GM21381 (cell line): ENCODE measurements at regions not wholly inside any gene's neighbourhood (a gene's known extent, or its start where the extent isn't known, plus 50 kb on each side); places are given as distances from the start of the nearest gene placed in this dataset.

ENCODE experiments used
- ATAC-seq: cut with Tn5 transposase; IDR thresholded peaks from one replicate; pipeline ENCODE4 v1.9.1; 2021; ENCODE audit warnings: mild to moderate bottlenecking, moderate library complexity; ENCODE audit not compliant: unreplicated experiment

- no peak for ATAC-seq
Observed at GRCh38 chr3:30162579-30162978, 443.8 kb upstream of the TGFBR2 start.

DNA sequence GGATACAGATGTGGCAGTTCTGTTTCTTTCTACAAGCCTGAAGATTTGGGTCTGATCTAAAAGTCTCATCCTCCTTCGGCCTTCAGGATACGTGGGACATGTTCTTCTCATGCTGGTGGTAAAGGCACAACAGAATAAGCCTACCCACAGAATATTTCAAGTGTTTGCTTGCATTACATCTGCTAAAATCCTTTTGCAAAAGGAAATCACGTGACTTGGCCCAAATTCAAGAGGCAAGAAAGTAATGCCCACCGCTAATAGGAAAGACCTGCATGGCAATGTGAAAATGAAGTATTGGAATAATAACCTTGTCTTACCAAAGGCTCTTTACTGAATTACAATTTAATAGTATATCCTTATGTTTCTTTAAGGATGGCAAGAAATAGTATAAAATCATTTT, 439.9 kb upstream of the TGFBR2 start:
- no peak for ATAC-seq

GRCh38 chr3:30167541-30168011, 438.8 kb upstream of the TGFBR2 start:
- no peak for ATAC-seq

DNA sequence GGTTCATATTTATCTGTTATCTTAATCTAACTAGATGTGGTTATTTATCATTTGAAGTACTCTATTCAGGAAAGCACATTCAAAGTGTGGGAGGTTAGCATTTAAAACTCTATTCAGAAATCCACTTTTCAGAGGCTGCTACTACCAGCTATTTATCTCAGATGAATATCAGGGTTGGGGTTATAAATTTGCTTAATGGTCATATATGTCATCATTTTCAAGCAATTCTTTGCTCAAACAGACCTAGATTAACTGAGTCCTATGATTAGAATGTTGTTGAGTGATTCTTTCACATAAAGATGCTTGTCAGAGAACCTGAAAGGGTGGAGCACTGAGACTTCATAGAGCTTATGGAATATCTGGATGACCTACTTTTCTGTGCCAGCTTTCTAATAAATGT, 436.9 kb upstream of the TGFBR2 start:
- no peak for ATAC-seq

GRCh38 chr3:30170681-30171438, 435.5 kb upstream of the TGFBR2 start:
- ATAC-seq, result no peak

GRCh38 chr3:30174357-30174756, 432.0 kb upstream of the TGFBR2 start:
- no peak for ATAC-seq

- no peak for ATAC-seq
Observed at GRCh38 chr3:30180310-30181177, 425.9 kb upstream of the TGFBR2 start.

DNA sequence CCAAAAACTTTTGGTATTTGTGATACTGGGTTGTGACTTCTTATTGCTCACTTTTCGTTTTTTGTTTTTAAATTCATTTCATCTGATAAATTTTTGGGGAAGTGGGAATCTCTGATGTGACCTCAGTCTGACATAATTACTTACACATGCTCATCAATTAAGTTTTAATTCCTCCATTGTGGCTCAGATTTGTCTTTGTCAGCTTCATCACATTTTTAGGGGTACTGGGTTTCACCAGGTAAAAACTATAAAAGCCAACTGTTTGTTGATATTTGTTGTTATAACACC, 425.3 kb upstream of the TGFBR2 start:
- no peak for ATAC-seq

DNA sequence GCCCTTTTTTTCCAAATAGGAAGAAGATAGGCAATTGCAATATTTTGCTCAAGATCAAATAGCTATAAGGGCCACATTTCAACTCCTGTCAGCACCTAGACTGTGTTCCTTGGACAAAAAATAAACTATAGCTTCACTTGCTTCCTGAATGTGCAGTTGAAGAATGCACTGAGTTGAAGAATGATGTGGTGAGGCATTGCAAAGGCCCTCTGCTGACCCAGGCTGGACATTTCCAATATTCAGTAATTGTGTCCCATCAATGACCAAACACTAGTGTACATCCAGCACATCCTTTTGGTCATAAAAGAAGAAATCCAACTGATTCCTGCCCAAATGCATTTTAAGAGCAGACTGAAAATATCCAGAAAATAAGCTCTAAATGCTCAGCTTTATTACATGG, 424.8 kb upstream of the TGFBR2 start:
- ATAC-seq, result no peak

DNA sequence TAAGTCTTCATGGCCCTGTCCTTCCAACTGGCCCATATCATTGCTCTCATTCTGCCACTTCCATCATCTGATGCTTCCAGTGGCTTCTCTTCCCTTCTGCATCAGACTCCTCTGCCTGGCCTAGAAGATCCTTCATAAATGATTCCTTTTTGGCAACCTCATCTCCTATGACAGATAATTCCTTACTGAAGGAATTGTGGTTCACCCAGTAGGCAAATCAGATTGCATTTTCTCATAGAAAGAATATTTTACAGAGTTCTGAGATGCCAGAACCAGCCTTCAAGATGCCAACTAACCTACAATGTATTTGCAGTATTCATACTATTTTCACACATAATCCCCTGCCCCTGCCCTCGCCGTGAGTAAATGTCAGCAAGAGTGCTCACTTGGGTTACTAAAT, 423.0 kb upstream of the TGFBR2 start:
- ATAC-seq, result no peak

DNA sequence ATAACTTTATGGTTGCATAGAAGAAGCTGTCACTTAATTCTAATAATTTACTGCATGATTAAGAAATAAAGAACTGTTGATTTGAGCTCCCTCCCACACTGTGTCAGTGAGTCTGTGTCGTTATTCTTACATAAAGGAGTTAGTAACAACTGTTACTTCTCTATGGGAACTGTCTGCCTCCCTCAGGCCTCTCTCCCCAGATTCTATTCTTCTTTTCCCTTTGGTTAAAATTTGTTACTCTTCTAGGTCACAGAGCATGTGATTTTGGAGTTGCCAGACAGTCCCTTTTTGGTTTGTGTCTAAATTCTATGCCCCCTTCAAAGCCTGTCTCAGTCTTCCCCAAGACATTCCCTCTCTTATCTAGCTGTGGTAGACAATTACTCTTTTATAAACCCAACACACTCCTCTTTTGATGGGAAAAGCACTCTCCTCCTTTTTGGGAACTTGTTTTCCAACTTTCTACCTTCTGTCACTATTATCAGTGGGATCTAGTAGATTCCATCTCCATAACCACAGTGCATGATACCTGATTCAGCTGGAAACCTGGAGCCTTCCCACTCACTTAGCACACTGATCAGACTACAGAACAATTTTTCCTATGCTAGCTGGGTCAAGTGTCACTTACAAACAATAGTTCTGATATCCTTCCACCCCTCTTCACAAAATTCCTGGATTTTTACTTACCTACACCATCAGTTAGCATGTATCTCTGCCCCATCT, 422.1 kb upstream of the TGFBR2 start:
- ATAC-seq, result no peak

GRCh38 chr3:30185872-30186271, 420.5 kb upstream of the TGFBR2 start:
- ATAC-seq, result no peak

DNA sequence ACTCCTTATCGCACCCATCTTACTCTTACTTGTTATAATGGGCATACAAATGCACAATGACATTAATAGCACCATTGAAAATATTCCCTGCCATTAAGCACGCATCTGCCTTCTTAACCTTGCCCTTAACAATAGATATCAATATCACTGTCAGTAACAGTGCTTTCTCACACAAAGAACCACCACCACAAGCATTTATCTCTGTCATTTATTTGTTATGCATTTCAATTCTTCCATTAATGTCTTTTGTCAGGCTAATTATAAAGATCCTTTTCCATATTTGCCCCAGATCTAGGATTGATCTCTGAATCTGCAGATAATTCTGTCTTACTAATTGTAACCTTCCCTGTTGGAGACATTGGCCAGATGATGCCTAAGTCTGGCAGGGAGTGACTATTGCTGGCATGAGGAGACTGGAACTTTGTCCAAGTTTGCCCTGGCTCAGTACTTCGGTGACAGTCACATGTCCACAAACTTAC, 419.6 kb upstream of the TGFBR2 start:
- ATAC-seq, result no peak

DNA sequence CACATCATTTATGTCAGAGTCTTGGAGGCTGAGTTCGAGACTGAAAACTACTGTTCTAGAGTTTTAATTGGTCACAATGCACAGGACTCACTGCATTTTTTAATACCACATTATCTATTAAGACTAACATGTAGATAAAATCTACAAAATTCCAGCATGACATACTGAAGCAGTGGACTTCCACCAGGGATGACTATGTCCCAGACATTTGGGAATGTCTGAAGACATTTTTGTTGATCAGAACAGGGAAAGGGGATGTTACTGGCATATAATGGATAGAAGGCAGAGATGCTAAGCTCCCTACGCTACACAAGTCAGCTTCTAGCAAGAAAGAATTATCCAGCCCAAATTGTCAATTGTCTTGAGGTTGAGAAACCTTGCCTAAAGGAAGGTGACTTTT, 419.0 kb upstream of the TGFBR2 start:
- no peak for ATAC-seq

- ATAC-seq, result no peak
Observed at GRCh38 chr3:30188713-30189112, 417.7 kb upstream of the TGFBR2 start.

- ATAC-seq, result no peak
Observed at GRCh38 chr3:30189900-30190299, 416.5 kb upstream of the TGFBR2 start.

GRCh38 chr3:30193625-30194044, 412.8 kb upstream of the TGFBR2 start:
- ATAC-seq, result no peak

DNA sequence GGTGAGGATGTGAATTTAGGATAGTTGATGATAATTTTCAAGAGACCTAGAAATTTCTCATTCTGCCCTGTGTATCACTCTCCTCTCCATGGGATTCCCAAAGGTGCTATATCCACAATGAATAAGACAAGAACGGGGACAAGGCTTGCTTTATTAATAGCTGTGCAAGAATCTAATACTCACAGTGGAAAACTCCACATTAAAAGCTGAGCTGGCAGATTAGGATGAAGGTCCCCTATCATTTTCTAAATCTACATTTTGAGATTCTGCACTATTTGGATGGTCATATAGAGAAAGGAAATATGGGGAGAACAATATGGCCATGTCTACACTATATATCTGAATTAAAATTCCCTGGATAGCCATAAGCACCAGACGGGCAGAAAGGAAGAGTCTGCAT, 411.0 kb upstream of the TGFBR2 start:
- ATAC-seq, result no peak

- no peak for ATAC-seq
Observed at GRCh38 chr3:30198162-30198561, 408.2 kb upstream of the TGFBR2 start.

DNA sequence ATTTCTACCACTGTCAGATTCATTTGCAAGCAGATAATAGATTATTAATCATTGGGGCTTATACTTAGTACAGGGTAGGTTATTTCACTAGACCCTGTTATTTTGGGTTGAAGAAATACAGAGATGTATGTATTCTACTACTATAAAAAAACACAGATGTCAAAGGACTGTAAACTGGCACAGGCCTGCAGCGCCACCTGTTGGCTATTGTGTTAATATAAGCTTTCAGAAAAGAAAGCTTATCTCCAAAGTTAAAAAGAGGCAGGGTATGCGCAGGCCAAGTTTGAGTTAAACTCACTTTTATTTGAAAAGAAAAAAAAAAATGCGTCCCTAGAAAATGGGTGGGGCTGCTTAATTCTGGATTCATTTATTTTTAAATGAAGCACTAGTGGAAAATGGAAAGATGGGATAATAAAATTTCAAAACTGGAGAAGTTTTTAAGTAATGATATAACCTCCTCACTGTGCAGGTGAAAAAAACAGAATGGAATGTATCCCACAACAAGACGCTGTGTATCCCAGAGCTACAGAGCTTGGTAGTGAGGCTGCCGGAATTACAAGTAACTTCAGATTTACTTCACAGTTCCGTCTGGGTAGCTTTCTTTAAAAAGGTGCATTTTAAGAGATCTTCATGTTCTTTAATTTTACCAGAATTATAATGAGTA, 407.2 kb upstream of the TGFBR2 start:
- no peak for ATAC-seq

GRCh38 chr3:30199855-30200254, 406.5 kb upstream of the TGFBR2 start:
- no peak for ATAC-seq
